Upper lobe of left lung (tissue), 4 donors: ENCODE measurements at regions not wholly inside any gene's neighbourhood (a gene's known extent, or its start where the extent isn't known, plus 50 kb on each side); places are given as distances from the start of the nearest gene placed in this dataset.

Experiments used
- POLR2A ChIP-seq, 4 donors: fragments of 450-650 bp; IDR thresholded peaks; one replicate each; pipeline ENCODE4 v1.5.1; 2016 to 2017; ENCODE audit warnings: antibody characterized with exemption in 4 of 4, mild to moderate bottlenecking in 2 of 4
- POLR2AphosphoS5 ChIP-seq, 2 donors: sonication (generic); formaldehyde crosslinking; IDR thresholded peaks; one replicate each; pipeline ENCODE4 v1.5.1; 2017; ENCODE audit warnings: antibody characterized with exemption in 2 of 2
- TF ChIP-seq, protein P1 (sequence below), 6 experiments: fragments of 450-650 bp in 4 of 6; fragments of 200-600 bp in 2 of 6; sonication (generic) in 2 of 6; IDR thresholded peaks; one replicate each; pipeline ENCODE4 v1.5.1; 2016 to 2019; ENCODE audit warnings: antibody characterized with exemption in 6 of 6

DNA sequence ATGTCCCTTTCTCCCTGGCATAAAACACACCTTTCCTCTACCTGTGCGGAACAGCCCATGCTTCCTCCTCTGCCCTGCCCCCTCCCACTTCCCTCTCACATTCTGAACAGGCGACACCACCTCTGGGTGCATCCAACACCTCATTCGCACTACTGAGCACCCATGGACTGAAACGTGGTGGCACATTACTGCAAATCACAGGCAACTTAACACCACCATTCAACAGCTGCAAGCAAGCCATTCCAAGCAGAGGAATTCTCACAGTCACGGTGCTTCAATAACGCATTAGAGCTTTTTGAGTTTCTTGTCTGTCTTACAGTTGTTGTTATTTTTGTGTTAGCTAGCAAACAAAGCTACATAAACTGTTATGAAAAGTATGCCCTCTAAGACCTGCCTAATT lies 298.2 kb upstream of the TAS2R1 start:
- TF ChIP-seq, protein P1, sequence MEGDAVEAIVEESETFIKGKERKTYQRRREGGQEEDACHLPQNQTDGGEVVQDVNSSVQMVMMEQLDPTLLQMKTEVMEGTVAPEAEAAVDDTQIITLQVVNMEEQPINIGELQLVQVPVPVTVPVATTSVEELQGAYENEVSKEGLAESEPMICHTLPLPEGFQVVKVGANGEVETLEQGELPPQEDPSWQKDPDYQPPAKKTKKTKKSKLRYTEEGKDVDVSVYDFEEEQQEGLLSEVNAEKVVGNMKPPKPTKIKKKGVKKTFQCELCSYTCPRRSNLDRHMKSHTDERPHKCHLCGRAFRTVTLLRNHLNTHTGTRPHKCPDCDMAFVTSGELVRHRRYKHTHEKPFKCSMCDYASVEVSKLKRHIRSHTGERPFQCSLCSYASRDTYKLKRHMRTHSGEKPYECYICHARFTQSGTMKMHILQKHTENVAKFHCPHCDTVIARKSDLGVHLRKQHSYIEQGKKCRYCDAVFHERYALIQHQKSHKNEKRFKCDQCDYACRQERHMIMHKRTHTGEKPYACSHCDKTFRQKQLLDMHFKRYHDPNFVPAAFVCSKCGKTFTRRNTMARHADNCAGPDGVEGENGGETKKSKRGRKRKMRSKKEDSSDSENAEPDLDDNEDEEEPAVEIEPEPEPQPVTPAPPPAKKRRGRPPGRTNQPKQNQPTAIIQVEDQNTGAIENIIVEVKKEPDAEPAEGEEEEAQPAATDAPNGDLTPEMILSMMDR (IDR thresholded peaks at IDR 0.05), result no peak
- TF ChIP-seq POLR2A (IDR thresholded peaks at IDR 0.05), result no peak
- TF ChIP-seq POLR2AphosphoS5 (IDR thresholded peaks at IDR 0.05), result no peak
